Parathyroid adenoma (tissue), 2 donors: ENCODE measurements at regions not wholly inside any gene's neighbourhood (a gene's known extent, or its start where the extent isn't known, plus 50 kb on each side); places are given as distances from the start of the nearest gene placed in this dataset.

ENCODE experiments used
- H2AFZ ChIP-seq: fragments of 300-600 bp; sonication (generic); one replicate; pipeline ENCODE4 v1.7.0; 2017; ENCODE audit warnings: antibody characterized with exemption, mild to moderate bottlenecking
- H3K27ac ChIP-seq: fragments of 300-600 bp; sonication (generic); one replicate; pipeline ENCODE4 v1.7.0; 2017
- H3K27me3 ChIP-seq: fragments of 300-600 bp; sonication (generic); one replicate; pipeline ENCODE4 v1.7.0; 2017; ENCODE audit warnings: low read length; ENCODE audit not compliant: control insufficient read depth, insufficient read depth
- H3K36me3 ChIP-seq: fragments of 300-600 bp; sonication (generic); one replicate; pipeline ENCODE4 v1.7.0; 2017; ENCODE audit warnings: low read length; ENCODE audit not compliant: control insufficient read depth, insufficient read depth
- H3K4me1 ChIP-seq: fragments of 300-600 bp; sonication (generic); one replicate; pipeline ENCODE4 v1.7.0; 2017; ENCODE audit warnings: control low read depth
- H3K4me2 ChIP-seq: fragments of 300-600 bp; sonication (generic); one replicate; pipeline ENCODE4 v1.7.0; 2017; ENCODE audit warnings: low read length
- H3K4me3 ChIP-seq: fragments of 300-600 bp; sonication (generic); one replicate; pipeline ENCODE4 v1.7.0; 2017; ENCODE audit warnings: low read depth, low read length
- H3K79me2 ChIP-seq: fragments of 300-600 bp; sonication (generic); one replicate; pipeline ENCODE4 v1.7.0; 2017; ENCODE audit warnings: control low read depth
- H3K9ac ChIP-seq: fragments of 300-600 bp; sonication (generic); one replicate; pipeline ENCODE4 v1.7.0; 2017; ENCODE audit warnings: mild to moderate bottlenecking
- H3K9me3 ChIP-seq: fragments of 300-600 bp; sonication (generic); one replicate; pipeline ENCODE4 v1.7.0; 2017; ENCODE audit warnings: low read length; ENCODE audit not compliant: control insufficient read depth
- CTCF ChIP-seq: fragments of 300-600 bp; sonication (generic); IDR thresholded peaks from one replicate; pipeline ENCODE4 v1.7.0; 2017; ENCODE audit warnings: antibody characterized with exemption, mild to moderate bottlenecking
- donor health status: primary hyperparathyroidism.

GRCh38 chr7:153440715-153441114, 611.5 kb upstream of the DPP6 start:
- Histone ChIP-seq H3K4me2 (no peak overlapping the region), H3K36me3 (no peaks in the 10 kb centered on the region), H3K9ac (no peak overlapping the region), H3K27me3 (no peaks in the 10 kb centered on the region), H2AFZ (no peak overlapping the region), H3K27ac (no peak overlapping the region), H3K9me3 (no peaks in the 10 kb centered on the region), H3K79me2 (no peaks in the 10 kb centered on the region), H3K4me3 (no peak overlapping the region), H3K4me1 (no peaks in the 10 kb centered on the region)
- TF ChIP-seq CTCF, result no peak

DNA sequence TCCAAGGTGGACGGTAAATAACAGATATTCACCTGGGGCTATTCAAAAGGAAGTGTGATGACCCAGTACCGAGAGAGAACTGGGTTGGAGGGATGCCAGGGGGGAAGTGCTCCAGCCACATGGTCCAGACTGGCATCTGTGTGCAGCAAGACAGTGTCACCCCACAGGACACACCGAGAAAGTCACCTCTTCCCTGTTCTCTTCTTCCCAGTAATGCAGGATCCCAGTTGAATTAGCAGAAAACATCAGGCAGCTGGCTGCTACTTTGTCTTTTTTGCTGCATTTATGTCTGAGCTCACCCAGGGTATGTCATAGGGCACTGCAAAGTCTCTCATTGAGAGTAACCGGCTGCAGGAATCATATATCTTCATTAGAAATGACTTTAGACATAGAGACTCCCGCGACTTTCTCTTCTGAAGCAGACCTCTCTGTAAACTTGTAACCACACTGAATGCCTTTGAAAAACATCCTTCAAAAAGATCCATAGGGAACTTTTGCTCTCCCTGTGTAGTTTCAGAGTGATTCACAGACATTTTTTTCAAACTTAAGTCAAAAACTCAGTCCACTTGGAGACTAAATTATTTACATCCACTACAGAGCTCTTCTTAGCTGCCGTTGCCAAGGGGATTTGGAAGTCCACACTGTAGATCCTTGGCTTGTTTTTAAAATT, 609.0 kb upstream of the DPP6 start:
- H3K27ac ChIP-seq, result no peak overlapping the region

GRCh38 chr7:153444641-153445040, 607.6 kb upstream of the DPP6 start:
- H3K9me3 ChIP-seq, result no peaks in the 10 kb centered on the region
- no peak overlapping the region for H3K4me2 ChIP-seq
- H3K4me3 ChIP-seq, result no peak overlapping the region
- no peaks in the 10 kb centered on the region for H3K36me3 ChIP-seq
- H3K4me1 ChIP-seq, result no peaks in the 10 kb centered on the region
- H2AFZ ChIP-seq, result no peak overlapping the region
- no peak for TF ChIP-seq CTCF
- H3K9ac ChIP-seq, result no peak overlapping the region
- no peak overlapping the region for H3K27ac ChIP-seq
- no peaks in the 10 kb centered on the region for H3K79me2 ChIP-seq
- H3K27me3 ChIP-seq, result no peaks in the 10 kb centered on the region

More for the DNA sequence above, 609.0 kb upstream of the DPP6 start:
- Histone ChIP-seq H3K4me2 (no peak overlapping the region), H3K9ac (no peak overlapping the region), H3K36me3 (no peaks in the 10 kb centered on the region), H3K79me2 (no peaks in the 10 kb centered on the region), H3K4me3 (no peak overlapping the region), H3K27me3 (no peaks in the 10 kb centered on the region), H3K9me3 (no peaks in the 10 kb centered on the region), H2AFZ (no peak overlapping the region), H3K4me1 (no peaks in the 10 kb centered on the region)
- TF ChIP-seq CTCF, result no peak

DNA sequence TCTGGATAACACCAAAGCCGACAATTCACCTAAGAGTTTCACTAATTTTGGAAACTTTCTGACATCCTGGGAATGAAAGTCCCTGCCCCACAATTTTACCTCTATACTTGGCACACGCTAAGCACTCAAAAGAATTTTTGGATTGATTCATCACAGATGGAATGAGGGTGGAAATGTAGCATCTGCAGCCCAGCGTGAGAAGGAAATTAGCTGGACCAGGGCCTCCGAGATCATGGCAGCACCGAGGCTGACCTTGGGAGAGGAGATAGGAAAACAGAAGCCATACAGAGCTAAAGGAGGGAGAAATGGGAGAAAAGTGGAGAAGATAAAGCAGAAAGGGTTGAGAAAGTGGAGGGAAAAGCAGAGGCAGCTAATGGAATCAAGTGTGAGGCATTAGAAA, 606.6 kb upstream of the DPP6 start:
- Histone ChIP-seq H3K27me3 (no peaks in the 10 kb centered on the region), H3K36me3 (no peaks in the 10 kb centered on the region), H3K9me3 (no peaks in the 10 kb centered on the region), H3K27ac (no peak overlapping the region), H3K79me2 (no peaks in the 10 kb centered on the region), H3K4me2 (no peak overlapping the region), H2AFZ (no peak overlapping the region), H3K4me3 (no peak overlapping the region), H3K4me1 (no peaks in the 10 kb centered on the region), H3K9ac (no peak overlapping the region)
- no peak for TF ChIP-seq CTCF

DNA sequence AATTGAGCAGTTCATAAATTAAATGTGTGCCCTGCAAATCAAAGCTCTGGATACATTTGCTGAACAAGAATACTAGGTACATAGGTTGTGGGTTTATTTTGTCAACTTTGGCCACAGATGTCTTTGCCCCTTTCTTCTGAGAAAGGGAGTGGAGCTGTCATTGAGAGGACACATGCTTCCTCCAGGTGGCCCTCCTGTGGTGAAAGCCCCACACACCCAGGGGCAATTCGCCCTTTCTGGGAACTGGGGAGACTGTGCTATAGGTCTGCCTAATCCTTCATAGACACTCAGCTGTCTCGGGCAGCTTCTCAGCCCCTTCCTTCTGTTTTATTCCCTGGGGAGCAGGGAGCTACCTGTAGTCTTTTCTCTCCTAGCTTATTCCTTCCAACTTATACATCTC, 605.7 kb upstream of the DPP6 start:
- no peak for TF ChIP-seq CTCF
- Histone ChIP-seq H3K27me3 (no peaks in the 10 kb centered on the region), H3K79me2 (no peaks in the 10 kb centered on the region), H3K4me1 (no peaks in the 10 kb centered on the region), H2AFZ (no peak overlapping the region), H3K4me3 (no peak overlapping the region), H3K9ac (no peak overlapping the region), H3K27ac (no peak overlapping the region), H3K4me2 (no peak overlapping the region), H3K36me3 (no peaks in the 10 kb centered on the region), H3K9me3 (no peaks in the 10 kb centered on the region)
